SK-N-SH (cell line): ENCODE measurements at regions not wholly inside any gene's neighbourhood (a gene's known extent, or its start where the extent isn't known, plus 50 kb on each side); places are given as distances from the start of the nearest gene placed in this dataset.

Experiments
- CTCF ChIA-PET: fragments of 300-600, 350-600 bp; formaldehyde crosslinking; extraction: SDS; loops from one replicate; lab custom pipeline; 2021; lab: Yijun Ruan, JAX
- POLR2A ChIA-PET: fragments of 350-600 bp; sonication (Branson Sonifier 250); formaldehyde crosslinking; extraction: SDS; loops from one replicate; lab custom pipeline; 2020; ENCODE audit warnings: antibody characterized with exemption, inconsistent platforms; lab: Yijun Ruan, JAX
- DNase-seq: peaks from one replicate; pipeline ENCODE4 v3.0.0; 2012
- H2AFZ ChIP-seq: fragments of 200-600 bp; sonication (generic); 2 replicates; pipeline ENCODE4 v1.8.1; 2016; ENCODE audit warnings: antibody characterized with exemption, mild to moderate bottlenecking, low read depth
- H3F3A ChIP-seq: fragments of 200-600 bp; sonication (generic); replicated peaks from 2 replicates; pipeline ENCODE3; 2016; ENCODE audit warnings: antibody characterized with exemption, mild to moderate bottlenecking; ENCODE audit not compliant: insufficient read depth
- H3K27ac ChIP-seq, 2 experiments: fragments of 200-500 bp in 1 of 2; fragments of 200-600 bp in 1 of 2; sonication (Bioruptor generic) in 1 of 2; sonication (generic), shearing (Covaris generic) in 1 of 2; 2 replicates each; pipeline versions ENCODE4 v1.5.1 to v1.6.1; 2014 to 2016; ENCODE audit warnings: low read depth in 2 of 2, inconsistent platforms in 1 of 2, low read length in 1 of 2, mild to moderate bottlenecking in 1 of 2, mixed read lengths in 1 of 2
- H3K27me3 ChIP-seq: fragments of 200-600 bp; sonication (generic), shearing (Covaris generic); 2 replicates; pipeline ENCODE4 v1.6.1; 2016; ENCODE audit warnings: mixed run types; ENCODE audit not compliant: insufficient read depth
- H3K36me3 ChIP-seq, 2 experiments: fragments of 200-500 bp in 1 of 2; fragments of 200-600 bp in 1 of 2; sonication (Bioruptor generic) in 1 of 2; sonication (generic) in 1 of 2; replicated peaks in 1 of 2; 2 replicates each; pipeline versions ENCODE3 to v1.5.1; 2014 to 2016; ENCODE audit warnings: low read length in 1 of 2, mild to moderate bottlenecking in 1 of 2; ENCODE audit not compliant: insufficient read depth in 2 of 2, control insufficient read depth in 1 of 2
- H3K4me1 ChIP-seq, 2 experiments: fragments of 200-500 bp in 1 of 2; fragments of 200-600 bp in 1 of 2; sonication (Bioruptor generic) in 1 of 2; sonication (generic), shearing (Covaris generic) in 1 of 2; 2 replicates each; pipeline versions ENCODE4 v1.5.1 to v1.6.1; 2014 to 2016; ENCODE audit warnings: low read depth in 1 of 2, low read length in 1 of 2, mixed run types in 1 of 2; ENCODE audit not compliant: insufficient read depth in 2 of 2, control insufficient read depth in 1 of 2
- H3K4me2 ChIP-seq: fragments of 200-600 bp; sonication (generic), shearing (Covaris generic); 2 replicates; pipeline ENCODE4 v1.6.1; 2017; ENCODE audit warnings: mixed run types
- H3K4me3 ChIP-seq, 2 experiments: fragments of 200-500 bp in 1 of 2; fragments of 200-600 bp in 1 of 2; sonication (Bioruptor generic) in 1 of 2; sonication (generic), shearing (Covaris generic) in 1 of 2; 2 replicates each; pipeline versions ENCODE4 v1.5.1 to v1.8.1; 2014 to 2016; ENCODE audit warnings: low read depth in 2 of 2, inconsistent platforms in 1 of 2, low read length in 1 of 2, mild to moderate bottlenecking in 1 of 2, mixed read lengths in 1 of 2, moderate library complexity in 1 of 2
- H3K79me2 ChIP-seq: fragments of 200-600 bp; sonication (generic); 2 replicates; pipeline ENCODE4 v1.8.1; 2017; ENCODE audit warnings: mild to moderate bottlenecking; ENCODE audit not compliant: insufficient read depth
- H3K9ac ChIP-seq: fragments of 200-600 bp; sonication (generic); 2 replicates; pipeline ENCODE4 v1.6.1; 2017; ENCODE audit warnings: mixed run types
- H3K9me2 ChIP-seq: fragments of 200-600 bp; sonication (generic); 2 replicates; pipeline ENCODE4 v1.6.1; 2017; ENCODE audit warnings: mixed run types
- H3K9me3 ChIP-seq: fragments of 200-600 bp; sonication (generic); 2 replicates; pipeline ENCODE4 v1.6.1; 2017; ENCODE audit warnings: mixed run types, mild to moderate bottlenecking, moderate library complexity
- H4K20me1 ChIP-seq: fragments of 200-600 bp; sonication (generic); 2 replicates; pipeline ENCODE4 v1.6.1; 2017; ENCODE audit warnings: mild to moderate bottlenecking, mixed run types; ENCODE audit not compliant: insufficient read depth
- ELF1 ChIP-seq: IDR thresholded peaks from 2 replicates; pipeline ENCODE4 v1.4.0; 2012
- EZH2phosphoT487 ChIP-seq: fragments of 200-600 bp; sonication (generic); IDR thresholded peaks from 2 replicates; pipeline ENCODE4 v1.6.1; 2017; ENCODE audit warnings: low read depth, mixed run types, mild to moderate bottlenecking, antibody characterized with exemption, moderate library complexity, borderline replicate concordance
- FOXJ3 ChIP-seq: sonication (generic); formaldehyde crosslinking; IDR thresholded peaks from 2 replicates; pipeline ENCODE4 v1.5.1; 2020; ENCODE audit warnings: mild to moderate bottlenecking, missing genetic modification reagents
- GABPA ChIP-seq: IDR thresholded peaks from 2 replicates; pipeline ENCODE4 v1.4.0; 2012; ENCODE audit warnings: low read depth, mild to moderate bottlenecking
- GATA2 ChIP-seq: sonication (generic); formaldehyde crosslinking; IDR thresholded peaks from 2 replicates; pipeline ENCODE4 v1.5.0; 2020; ENCODE audit warnings: mild to moderate bottlenecking, missing genetic modification reagents
- MEF2A ChIP-seq: IDR thresholded peaks from 2 replicates; pipeline ENCODE4 v1.4.0; 2012; ENCODE audit warnings: low read depth, borderline replicate concordance
- MXI1 ChIP-seq: IDR thresholded peaks from 2 replicates; pipeline ENCODE4 v1.6.1; 2012; ENCODE audit warnings: mild to moderate bottlenecking, low read depth, low read length, improper control_type of control experiment
- NRF1 ChIP-seq: IDR thresholded peaks from 2 replicates; pipeline ENCODE4 v1.6.1; 2012; ENCODE audit warnings: low read depth, mild to moderate bottlenecking, low read length
- POLR2AphosphoS5 ChIP-seq: IDR thresholded peaks from 2 replicates; pipeline ENCODE4 v1.6.1; 2012; ENCODE audit warnings: low read depth, low read length
- RAD21 ChIP-seq: IDR thresholded peaks from 2 replicates; pipeline ENCODE4 v1.6.1; 2012; ENCODE audit warnings: mild to moderate bottlenecking, low read length
- REST ChIP-seq: IDR thresholded peaks from 2 replicates; pipeline ENCODE4 v1.6.1; 2012; ENCODE audit warnings: mild to moderate bottlenecking, low read depth, low read length, moderate library complexity
- RFX5 ChIP-seq: IDR thresholded peaks from 2 replicates; pipeline ENCODE4 v1.6.1; 2012; ENCODE audit warnings: mild to moderate bottlenecking, improper control_type of control experiment, low read length
- RXRA ChIP-seq: IDR thresholded peaks from 2 replicates; pipeline ENCODE4 v1.4.0; 2012; ENCODE audit warnings: low read depth, mild to moderate bottlenecking, borderline replicate concordance
- SMC3 ChIP-seq: IDR thresholded peaks from 2 replicates; pipeline ENCODE4 v1.6.1; 2012; ENCODE audit warnings: low read depth, low read length, improper control_type of control experiment
- TAF1 ChIP-seq: IDR thresholded peaks from 2 replicates; pipeline ENCODE4 v1.6.1; 2012; ENCODE audit warnings: low read depth, mild to moderate bottlenecking, low read length, moderate library complexity, borderline replicate concordance
- USF2 ChIP-seq: fragments of 150-350 bp; IDR thresholded peaks from 2 replicates; pipeline ENCODE4 v1.6.1; 2017; ENCODE audit warnings: antibody characterized with exemption, low read length, low read depth, borderline replicate concordance
- WGBS: methylation state at CpG from one replicate; pipeline ENCODE4 v1.1.6; 2017; ENCODE audit warnings: low lambda C conversion rate; 5-methylcytosine and 5-hydroxymethylcytosine counted together

- H3K27ac ChIP-seq, result no peak overlapping the region
- DNase-seq, result no peak
- H3K4me2 ChIP-seq, result no peak overlapping the region
- H2AFZ ChIP-seq, result no peak overlapping the region
- H3F3A ChIP-seq, result no peaks in the 10 kb centered on the region
- H3K4me3 ChIP-seq, result no peak overlapping the region
- H3K36me3 ChIP-seq, result no peaks in the 10 kb centered on the region
- TF ChIP-seq ELF1, result no peak
- TF ChIP-seq NRF1, result no peak
- TF ChIP-seq GABPA, result no peak
- TF ChIP-seq FOXJ3 (CRISPR knock-in tag), result no peak
- no peak for TF ChIP-seq POLR2AphosphoS5
- TF ChIP-seq RFX5, result no peak
- no peak for TF ChIP-seq SMC3
- TF ChIP-seq TAF1, result no peak
- TF ChIP-seq USF2, result no peak
- TF ChIP-seq GATA2 (CRISPR knock-in tag), result no peak
- no peak for TF ChIP-seq MEF2A
- no peak for TF ChIP-seq REST
- no peak for TF ChIP-seq RXRA
- TF ChIP-seq EZH2phosphoT487, result no peak
- TF ChIP-seq MXI1, result no peak
- no peak for TF ChIP-seq RAD21
- 73% methylated on average over 11 of the region's 11 CpGs for WGBS
- no peaks in the 10 kb centered on the region for H3K4me1 ChIP-seq
- ChIA-PET CTCF (interaction anchor here (1.2 kb wide), 1 partner anchor 105 kb away, joined by 3 read pairs; no protein-coding TSS in a partner anchor), POLR2A (no interaction called here)
- no peaks in the 10 kb centered on the region for H4K20me1 ChIP-seq
- peaks cover 15% of the 10 kb centered on the region; the same call in 1 of the 2 replicates for H3K27me3 ChIP-seq
- H3K9me2 ChIP-seq, result no peaks in the 10 kb centered on the region
- H3K9me3 ChIP-seq, result no peaks in the 10 kb centered on the region
- no peaks in the 10 kb centered on the region for H3K79me2 ChIP-seq
- H3K9ac ChIP-seq, result no peak overlapping the region
Observed at GRCh38 chr1:22237433-22238093, 94.7 kb upstream of the WNT4 start.
